HEK293 (cell line): ENCODE measurements at regions not wholly inside any gene's neighbourhood (a gene's known extent, or its start where the extent isn't known, plus 50 kb on each side); places are given as distances from the start of the nearest gene placed in this dataset.

Experiments
- CTCF ChIA-PET: fragments of 350-600 bp; formaldehyde crosslinking; extraction: SDS; loops from one replicate; lab custom pipeline; 2021; ENCODE audit warnings: antibody characterized with exemption; lab: Yijun Ruan, JAX
- POLR2A ChIA-PET: fragments of 300-600 bp; formaldehyde crosslinking; extraction: SDS; loops from one replicate; lab custom pipeline; 2020; ENCODE audit warnings: antibody characterized with exemption, inconsistent platforms; lab: Yijun Ruan, JAX
- H3K27ac ChIP-seq: fragments of 200-500 bp; sonication (Bioruptor generic); 2 replicates; pipeline ENCODE4 v1.5.1; 2014; ENCODE audit warnings: low read depth, low read length, control low read depth, inconsistent platforms; ENCODE audit errors: extremely low read depth
- H3K36me3 ChIP-seq, 2 experiments: fragments of 200-500 bp in 1 of 2; sonication (Bioruptor generic) in 1 of 2; 1 replicate in 1 of 2; 2 replicates in 1 of 2; pipeline ENCODE4 v1.5.1; 2014 to 2017; ENCODE audit warnings: inconsistent platforms in 2 of 2, low read length in 2 of 2; ENCODE audit not compliant: control insufficient read depth in 2 of 2, insufficient read depth in 1 of 2
- H3K4me1 ChIP-seq: fragments of 200-500 bp; sonication (Bioruptor generic); 2 replicates; pipeline ENCODE4 v1.5.1; 2014; ENCODE audit warnings: mild to moderate bottlenecking, low read length, inconsistent platforms; ENCODE audit not compliant: control insufficient read depth, insufficient read depth
- H3K4me3 ChIP-seq: 2 replicates; pipeline ENCODE4 v1.5.1; 2011; ENCODE audit warnings: low read depth, mild to moderate bottlenecking, control low read depth, low read length, moderate library complexity
- H3K9me3 ChIP-seq: fragments of 200-500 bp; sonication (Bioruptor generic); 2 replicates; pipeline ENCODE4 v1.5.1; 2014; ENCODE audit warnings: low read depth, low read length, inconsistent platforms; ENCODE audit not compliant: control insufficient read depth, insufficient read depth
- RBAK ChIP-seq: fragments of 450-650 bp; formaldehyde crosslinking; IDR thresholded peaks from 2 replicates; pipeline ENCODE4 v1.5.1; 2016; ENCODE audit warnings: missing biosample characterization, missing genetic modification characterization
- REPIN1 ChIP-seq: fragments of 450-650 bp; formaldehyde crosslinking; IDR thresholded peaks from 2 replicates; pipeline ENCODE4 v1.5.1; 2017; ENCODE audit warnings: missing biosample characterization, missing genetic modification characterization, low read depth
- WT1 ChIP-seq: fragments of 450-650 bp; formaldehyde crosslinking; IDR thresholded peaks from 2 replicates; pipeline ENCODE4 v1.5.1; 2016; ENCODE audit warnings: missing biosample characterization, missing genetic modification characterization
- ZBTB8A ChIP-seq: fragments of 450-650 bp; formaldehyde crosslinking; IDR thresholded peaks from 2 replicates; pipeline ENCODE4 v1.5.1; 2016; ENCODE audit warnings: missing biosample characterization, missing genetic modification characterization
- ZFP37 ChIP-seq: fragments of 450-650 bp; formaldehyde crosslinking; IDR thresholded peaks from 2 replicates; pipeline ENCODE4 v1.5.1; 2016; ENCODE audit warnings: missing biosample characterization, missing genetic modification characterization
- ZNF155 ChIP-seq: fragments of 450-650 bp; formaldehyde crosslinking; IDR thresholded peaks from 2 replicates; pipeline ENCODE4 v1.5.1; 2016; ENCODE audit warnings: missing biosample characterization, missing genetic modification characterization
- ZNF184 ChIP-seq: fragments of 450-650 bp; IDR thresholded peaks from 2 replicates; pipeline ENCODE4 v1.5.1; 2018; ENCODE audit warnings: missing biosample characterization, mild to moderate bottlenecking, missing genetic modification characterization
- ZNF19 ChIP-seq: fragments of 450-650 bp; formaldehyde crosslinking; IDR thresholded peaks from 2 replicates; pipeline ENCODE4; 2016; ENCODE audit warnings: missing biosample characterization, missing genetic modification characterization, low read depth
- ZNF211 ChIP-seq: fragments of 450-650 bp; formaldehyde crosslinking; IDR thresholded peaks from 2 replicates; pipeline ENCODE4 v1.5.1; 2016; ENCODE audit warnings: low read depth, missing biosample characterization, missing genetic modification characterization
- ZNF248 ChIP-seq: fragments of 450-650 bp; formaldehyde crosslinking; IDR thresholded peaks from 2 replicates; pipeline ENCODE4 v1.5.1; 2017; ENCODE audit warnings: missing biosample characterization, missing genetic modification characterization
- ZNF266 ChIP-seq: fragments of 450-650 bp; formaldehyde crosslinking; IDR thresholded peaks from 2 replicates; pipeline ENCODE4 v1.5.1; 2016; ENCODE audit warnings: missing biosample characterization, missing genetic modification characterization, low read depth
- ZNF354C ChIP-seq: fragments of 450-650 bp; formaldehyde crosslinking; IDR thresholded peaks from 2 replicates; pipeline ENCODE4 v1.5.1; 2016; ENCODE audit warnings: missing biosample characterization, missing genetic modification characterization, low read depth, borderline replicate concordance
- ZNF560 ChIP-seq: fragments of 450-650 bp; formaldehyde crosslinking; IDR thresholded peaks from 2 replicates; pipeline ENCODE4 v1.5.1; 2017; ENCODE audit warnings: missing biosample characterization, missing genetic modification characterization, borderline replicate concordance
- ZNF677 ChIP-seq: fragments of 450-650 bp; IDR thresholded peaks from 2 replicates; pipeline ENCODE4 v1.5.0; 2018; ENCODE audit warnings: missing biosample characterization, mild to moderate bottlenecking, missing genetic modification characterization, moderate library complexity
- ZNF747 ChIP-seq: fragments of 450-650 bp; formaldehyde crosslinking; IDR thresholded peaks from 2 replicates; pipeline ENCODE4 v1.5.1; 2016; ENCODE audit warnings: missing biosample characterization, missing genetic modification characterization
- ZNF777 ChIP-seq: fragments of 450-650 bp; formaldehyde crosslinking; IDR thresholded peaks from 2 replicates; pipeline ENCODE4 v1.5.1; 2017; ENCODE audit warnings: missing biosample characterization, missing genetic modification characterization, borderline replicate concordance
- ZNF785 ChIP-seq: fragments of 450-650 bp; formaldehyde crosslinking; IDR thresholded peaks from 2 replicates; pipeline ENCODE4 v1.5.1; 2016; ENCODE audit warnings: missing biosample characterization, missing genetic modification characterization
- ZSCAN16 ChIP-seq: fragments of 450-650 bp; formaldehyde crosslinking; IDR thresholded peaks from 2 replicates; pipeline ENCODE4 v1.5.1; 2016; ENCODE audit warnings: missing biosample characterization, missing genetic modification characterization
- ZXDB ChIP-seq: fragments of 450-650 bp; formaldehyde crosslinking; IDR thresholded peaks from 2 replicates; pipeline ENCODE4 v1.5.1; 2016; ENCODE audit warnings: missing biosample characterization, missing genetic modification characterization
- TF ChIP-seq, protein P1 (sequence below): fragments of 450-650 bp; formaldehyde crosslinking; conservative IDR thresholded peaks from 2 replicates; pipeline ENCODE4 v1.5.1; 2016; ENCODE audit warnings: low read depth, missing biosample characterization, missing genetic modification characterization
- TF ChIP-seq, protein P2 (sequence below): fragments of 450-650 bp; formaldehyde crosslinking; IDR thresholded peaks from 2 replicates; pipeline ENCODE4 v1.5.1; 2017; ENCODE audit warnings: missing biosample characterization, missing genetic modification characterization
- TF ChIP-seq, protein P3 (sequence below): fragments of 450-650 bp; formaldehyde crosslinking; IDR thresholded peaks from 2 replicates; pipeline ENCODE4; 2016; ENCODE audit warnings: missing biosample characterization, missing genetic modification characterization
- TF ChIP-seq, protein P4 (sequence below): fragments of 450-650 bp; formaldehyde crosslinking; IDR thresholded peaks from 2 replicates; pipeline ENCODE4 v1.5.1; 2017; ENCODE audit warnings: missing biosample characterization, missing genetic modification characterization
- TF ChIP-seq, protein P5 (sequence below): fragments of 450-650 bp; formaldehyde crosslinking; IDR thresholded peaks from 2 replicates; pipeline ENCODE4 v1.5.1; 2016; ENCODE audit warnings: missing biosample characterization, missing genetic modification characterization, low read depth

DNA sequence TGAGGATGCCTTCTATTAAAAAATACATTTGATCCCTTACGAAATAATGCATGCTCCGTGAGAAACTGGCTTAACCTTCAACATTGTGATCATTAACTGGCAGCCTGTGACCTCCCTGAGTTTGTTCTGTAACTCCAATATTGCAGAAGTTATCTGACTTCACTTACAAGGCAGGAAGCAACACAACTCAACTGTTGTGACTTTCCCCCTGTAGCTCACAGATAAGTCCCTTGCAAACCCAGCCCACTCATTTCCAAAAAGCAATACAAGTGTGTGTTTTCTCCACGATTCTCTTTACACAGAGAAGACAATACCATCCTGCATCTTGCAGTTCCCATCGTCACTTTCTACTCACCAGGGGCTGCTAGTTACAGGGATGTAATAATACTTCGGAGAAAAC is 304.7 kb upstream of the TMEM132C start (continued):
- TF ChIP-seq, protein P1, sequence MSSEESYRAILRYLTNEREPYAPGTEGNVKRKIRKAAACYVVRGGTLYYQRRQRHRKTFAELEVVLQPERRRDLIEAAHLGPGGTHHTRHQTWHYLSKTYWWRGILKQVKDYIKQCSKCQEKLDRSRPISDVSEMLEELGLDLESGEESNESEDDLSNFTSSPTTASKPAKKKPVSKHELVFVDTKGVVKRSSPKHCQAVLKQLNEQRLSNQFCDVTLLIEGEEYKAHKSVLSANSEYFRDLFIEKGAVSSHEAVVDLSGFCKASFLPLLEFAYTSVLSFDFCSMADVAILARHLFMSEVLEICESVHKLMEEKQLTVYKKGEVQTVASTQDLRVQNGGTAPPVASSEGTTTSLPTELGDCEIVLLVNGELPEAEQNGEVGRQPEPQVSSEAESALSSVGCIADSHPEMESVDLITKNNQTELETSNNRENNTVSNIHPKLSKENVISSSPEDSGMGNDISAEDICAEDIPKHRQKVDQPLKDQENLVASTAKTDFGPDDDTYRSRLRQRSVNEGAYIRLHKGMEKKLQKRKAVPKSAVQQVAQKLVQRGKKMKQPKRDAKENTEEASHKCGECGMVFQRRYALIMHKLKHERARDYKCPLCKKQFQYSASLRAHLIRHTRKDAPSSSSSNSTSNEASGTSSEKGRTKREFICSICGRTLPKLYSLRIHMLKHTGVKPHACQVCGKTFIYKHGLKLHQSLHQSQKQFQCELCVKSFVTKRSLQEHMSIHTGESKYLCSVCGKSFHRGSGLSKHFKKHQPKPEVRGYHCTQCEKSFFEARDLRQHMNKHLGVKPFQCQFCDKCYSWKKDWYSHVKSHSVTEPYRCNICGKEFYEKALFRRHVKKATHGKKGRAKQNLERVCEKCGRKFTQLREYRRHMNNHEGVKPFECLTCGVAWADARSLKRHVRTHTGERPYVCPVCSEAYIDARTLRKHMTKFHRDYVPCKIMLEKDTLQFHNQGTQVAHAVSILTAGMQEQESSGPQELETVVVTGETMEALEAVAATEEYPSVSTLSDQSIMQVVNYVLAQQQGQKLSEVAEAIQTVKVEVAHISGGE: no peak
- TF ChIP-seq ZNF155 (no peak), ZBTB8A (tag by site-specific recombination) (no peak), WT1 (tag by site-specific recombination) (no peak)

DNA sequence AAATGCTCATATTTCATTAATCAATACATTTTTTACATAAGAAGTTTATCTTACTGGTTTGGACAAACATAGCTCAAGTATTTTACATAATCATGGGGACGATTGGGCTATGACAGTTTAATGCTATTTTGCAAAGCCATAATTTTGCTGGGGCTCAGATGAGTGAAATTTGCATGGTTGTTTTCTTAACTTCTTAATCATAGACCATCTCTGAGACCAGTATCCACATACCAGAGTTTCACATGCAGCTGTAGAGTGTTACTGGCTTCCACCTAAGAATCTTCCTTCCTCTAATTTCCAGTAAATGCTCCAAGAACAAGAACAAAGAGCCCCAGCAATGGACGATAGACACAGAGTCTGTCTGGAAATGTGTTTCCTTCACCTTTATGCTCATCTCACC is 303.0 kb upstream of the TMEM132C start:
- TF ChIP-seq ZNF354C (tag by site-specific recombination) (no peak), ZNF777 (tag by site-specific recombination) (no peak), REPIN1 (tag by site-specific recombination) (no peak), ZNF211 (tag by site-specific recombination) (no peak), RBAK (tag by site-specific recombination) (no peak), ZXDB (tag by site-specific recombination) (no peak)
- TF ChIP-seq, protein P2, sequence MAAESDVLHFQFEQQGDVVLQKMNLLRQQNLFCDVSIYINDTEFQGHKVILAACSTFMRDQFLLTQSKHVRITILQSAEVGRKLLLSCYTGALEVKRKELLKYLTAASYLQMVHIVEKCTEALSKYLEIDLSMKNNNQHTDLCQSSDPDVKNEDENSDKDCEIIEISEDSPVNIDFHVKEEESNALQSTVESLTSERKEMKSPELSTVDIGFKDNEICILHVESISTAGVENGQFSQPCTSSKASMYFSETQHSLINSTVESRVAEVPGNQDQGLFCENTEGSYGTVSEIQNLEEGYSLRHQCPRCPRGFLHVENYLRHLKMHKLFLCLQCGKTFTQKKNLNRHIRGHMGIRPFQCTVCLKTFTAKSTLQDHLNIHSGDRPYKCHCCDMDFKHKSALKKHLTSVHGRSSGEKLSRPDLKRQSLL: no peak
- TF ChIP-seq, protein P3, sequence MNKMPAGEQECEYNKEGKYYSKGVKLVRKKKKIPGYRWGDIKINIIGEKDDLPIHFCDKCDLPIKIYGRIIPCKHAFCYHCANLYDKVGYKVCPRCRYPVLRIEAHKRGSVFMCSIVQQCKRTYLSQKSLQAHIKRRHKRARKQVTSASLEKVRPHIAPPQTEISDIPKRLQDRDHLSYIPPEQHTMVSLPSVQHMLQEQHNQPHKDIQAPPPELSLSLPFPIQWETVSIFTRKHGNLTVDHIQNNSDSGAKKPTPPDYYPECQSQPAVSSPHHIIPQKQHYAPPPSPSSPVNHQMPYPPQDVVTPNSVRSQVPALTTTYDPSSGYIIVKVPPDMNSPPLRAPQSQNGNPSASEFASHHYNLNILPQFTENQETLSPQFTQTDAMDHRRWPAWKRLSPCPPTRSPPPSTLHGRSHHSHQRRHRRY: no peak
- CTCF ChIA-PET: no interaction called here

DNA sequence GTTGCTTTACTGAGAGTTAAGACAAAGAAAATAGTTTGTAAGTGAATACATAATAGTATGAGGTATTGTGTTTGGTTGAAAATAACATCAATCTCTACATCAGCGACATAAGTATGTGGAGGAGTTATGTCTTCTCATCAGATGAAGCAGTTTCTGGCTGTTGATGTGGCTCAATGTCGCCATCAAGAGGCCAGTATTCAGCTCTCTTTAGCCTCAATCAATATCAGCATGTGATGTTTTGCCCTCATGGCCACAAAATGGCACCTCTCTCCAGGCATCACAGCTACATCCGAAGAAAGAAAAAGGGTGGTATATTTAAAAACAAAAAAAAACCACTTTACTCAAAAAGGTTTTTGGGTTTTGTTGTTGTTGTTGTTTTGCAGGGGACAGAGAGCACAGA is 302.3 kb upstream of the TMEM132C start:
- no peaks in the 10 kb centered on the region for H3K36me3 ChIP-seq
- POLR2A ChIA-PET: no interaction called here
- no peak overlapping the region for H3K4me3 ChIP-seq
- no peak overlapping the region for H3K27ac ChIP-seq
- CTCF ChIA-PET: no interaction called here
- H3K9me3 ChIP-seq: no peaks in the 10 kb centered on the region
- H3K4me1 ChIP-seq: no peaks in the 10 kb centered on the region
- TF ChIP-seq ZSCAN16 (tag by site-specific recombination) (no peak), ZNF248 (tag by site-specific recombination) (no peak), ZNF560 (tag by site-specific recombination) (no peak), ZNF184 (tag by site-specific recombination) (no peak), ZNF747 (tag by site-specific recombination) (no peak), ZNF19 (no peak), ZFP37 (tag by site-specific recombination) (no peak), ZNF785 (tag by site-specific recombination) (no peak), ZNF266 (tag by site-specific recombination) (no peak), ZNF677 (tag by site-specific recombination) (no peak)
- TF ChIP-seq, protein P4, sequence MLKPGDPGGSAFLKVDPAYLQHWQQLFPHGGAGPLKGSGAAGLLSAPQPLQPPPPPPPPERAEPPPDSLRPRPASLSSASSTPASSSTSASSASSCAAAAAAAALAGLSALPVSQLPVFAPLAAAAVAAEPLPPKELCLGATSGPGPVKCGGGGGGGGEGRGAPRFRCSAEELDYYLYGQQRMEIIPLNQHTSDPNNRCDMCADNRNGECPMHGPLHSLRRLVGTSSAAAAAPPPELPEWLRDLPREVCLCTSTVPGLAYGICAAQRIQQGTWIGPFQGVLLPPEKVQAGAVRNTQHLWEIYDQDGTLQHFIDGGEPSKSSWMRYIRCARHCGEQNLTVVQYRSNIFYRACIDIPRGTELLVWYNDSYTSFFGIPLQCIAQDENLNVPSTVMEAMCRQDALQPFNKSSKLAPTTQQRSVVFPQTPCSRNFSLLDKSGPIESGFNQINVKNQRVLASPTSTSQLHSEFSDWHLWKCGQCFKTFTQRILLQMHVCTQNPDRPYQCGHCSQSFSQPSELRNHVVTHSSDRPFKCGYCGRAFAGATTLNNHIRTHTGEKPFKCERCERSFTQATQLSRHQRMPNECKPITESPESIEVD (tag by site-specific recombination): no peak
- TF ChIP-seq, protein P5, sequence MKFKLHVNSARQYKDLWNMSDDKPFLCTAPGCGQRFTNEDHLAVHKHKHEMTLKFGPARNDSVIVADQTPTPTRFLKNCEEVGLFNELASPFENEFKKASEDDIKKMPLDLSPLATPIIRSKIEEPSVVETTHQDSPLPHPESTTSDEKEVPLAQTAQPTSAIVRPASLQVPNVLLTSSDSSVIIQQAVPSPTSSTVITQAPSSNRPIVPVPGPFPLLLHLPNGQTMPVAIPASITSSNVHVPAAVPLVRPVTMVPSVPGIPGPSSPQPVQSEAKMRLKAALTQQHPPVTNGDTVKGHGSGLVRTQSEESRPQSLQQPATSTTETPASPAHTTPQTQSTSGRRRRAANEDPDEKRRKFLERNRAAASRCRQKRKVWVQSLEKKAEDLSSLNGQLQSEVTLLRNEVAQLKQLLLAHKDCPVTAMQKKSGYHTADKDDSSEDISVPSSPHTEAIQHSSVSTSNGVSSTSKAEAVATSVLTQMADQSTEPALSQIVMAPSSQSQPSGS: no peak

More for the DNA sequence above, 303.0 kb upstream of the TMEM132C start:
- POLR2A ChIA-PET: no interaction called here
- H3K27ac ChIP-seq: no peak overlapping the region
- no peak overlapping the region for H3K4me3 ChIP-seq
- H3K9me3 ChIP-seq: no peaks in the 10 kb centered on the region
- H3K36me3 ChIP-seq: no peaks in the 10 kb centered on the region
- no peaks in the 10 kb centered on the region for H3K4me1 ChIP-seq
